ENCODE measurements at regions not wholly inside any gene's neighbourhood (a gene's known extent, or its start where the extent isn't known, plus 50 kb on each side); places are given as distances from the start of the nearest gene placed in this dataset.
"Not testable (repeated sequence)": the region's sequence is repeated elsewhere in the genome, so short reads cannot be mapped to it uniquely, and the experiment has no call there.

- DNase-seq, result no peak
- peak; percentile 80 for ATAC-seq (ENCODE audit: poor library complexity)
- intact Hi-C loops (cut with DNase I), result loop anchor here (10.0 kb wide), 1 partner anchor 142 kb away; no protein-coding TSS in a partner anchor
These were observed 307.0 kb downstream of the KCNJ2 start for GRCh38 chr17:70476368-70476767.

DNA sequence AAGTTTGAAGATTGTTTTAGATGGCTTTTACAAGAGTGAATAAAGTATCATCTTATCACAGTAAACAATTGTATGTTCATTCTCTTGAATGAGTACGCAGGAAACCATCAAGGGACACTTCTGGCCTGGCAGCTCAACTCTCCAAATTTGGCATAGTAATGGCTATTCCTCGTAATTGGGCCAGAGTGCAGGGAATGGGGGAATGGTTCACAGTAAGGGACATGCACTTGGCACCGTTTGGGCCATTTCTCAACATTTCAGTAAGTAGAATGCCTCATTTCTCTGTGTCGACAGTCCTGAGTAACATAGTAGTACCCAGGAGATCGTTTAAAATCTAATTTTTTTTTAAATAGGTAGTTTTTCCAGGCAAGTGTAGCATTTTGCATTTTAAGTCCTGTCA is 309.6 kb downstream of the KCNJ2 start:
- peak; percentile 86 for ATAC-seq (ENCODE audit: poor library complexity)
- DNase-seq, result peak; percentile 47
- intact Hi-C loops (cut with DNase I), result loop anchor here (10.0 kb wide), 1 partner anchor 144 kb away; no protein-coding TSS in a partner anchor

DNA sequence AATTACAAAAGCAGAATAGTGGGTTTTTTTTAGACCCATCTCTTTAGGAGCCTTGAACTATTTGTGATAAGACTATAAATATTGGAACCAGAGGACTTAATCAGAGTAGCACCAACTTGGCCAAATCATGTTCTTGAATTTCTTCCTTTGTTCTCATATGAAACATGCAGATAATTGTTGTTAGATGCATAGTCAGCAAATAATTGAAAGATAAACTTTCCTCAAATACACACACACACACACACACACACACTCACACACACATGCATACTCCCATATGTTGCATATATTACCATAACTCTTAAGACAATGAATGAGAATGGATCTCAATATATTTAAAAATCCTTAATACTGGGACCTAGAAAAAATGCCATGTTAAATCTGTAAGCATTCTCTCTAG is 310.4 kb downstream of the KCNJ2 start:
- ATAC-seq (ENCODE audit: poor library complexity) (no peak), DNase-seq (no peak)
- intact Hi-C loops (cut with DNase I), result loop anchor here (10.0 kb wide), 1 partner anchor 145 kb away; no protein-coding TSS in a partner anchor

GRCh38 chr17:70483624-70484023 is 314.3 kb downstream of the KCNJ2 start:
- intact Hi-C loops (cut with DNase I), result no loop called here
- peak; percentile 18 for DNase-seq
- ATAC-seq (ENCODE audit: poor library complexity), result no peak

- intact Hi-C loops (cut with DNase I), result no loop called here
- no peak for ATAC-seq (ENCODE audit: poor library complexity)
- DNase-seq, result peak; percentile 19
These were observed 314.7 kb downstream of the KCNJ2 start for GRCh38 chr17:70484050-70484449.

GRCh38 chr17:70484496-70484895 is 315.2 kb downstream of the KCNJ2 start:
- no peak for ATAC-seq (ENCODE audit: poor library complexity)
- DNase-seq, result no peak
- intact Hi-C loops (cut with DNase I), result no loop called here

DNA sequence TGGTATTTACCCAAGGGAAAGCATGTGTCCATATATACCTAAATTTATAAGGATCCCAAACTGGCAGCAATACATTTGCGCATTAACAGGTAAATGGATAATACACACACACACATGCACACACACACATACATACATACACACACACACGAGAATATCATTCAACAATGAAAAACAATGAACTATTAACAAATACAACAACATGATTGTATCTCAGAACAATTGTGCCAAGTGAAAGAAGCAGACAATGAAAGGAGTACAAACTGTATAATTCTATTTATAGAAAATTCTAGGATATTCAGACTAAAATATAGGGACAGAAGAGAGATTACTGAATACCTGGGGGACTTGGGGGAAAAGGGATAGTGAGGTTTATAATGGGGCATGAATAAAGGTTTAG is 323.0 kb downstream of the KCNJ2 start:
- intact Hi-C loops (cut with DNase I), result no loop called here
- ATAC-seq (ENCODE audit: poor library complexity) (no peak), DNase-seq (no peak)

GRCh38 chr17:70493277-70493874 is 324.0 kb downstream of the KCNJ2 start:
- no peak for DNase-seq
- no peak for ATAC-seq (ENCODE audit: poor library complexity)
- intact Hi-C loops (cut with DNase I), result no loop called here

DNA sequence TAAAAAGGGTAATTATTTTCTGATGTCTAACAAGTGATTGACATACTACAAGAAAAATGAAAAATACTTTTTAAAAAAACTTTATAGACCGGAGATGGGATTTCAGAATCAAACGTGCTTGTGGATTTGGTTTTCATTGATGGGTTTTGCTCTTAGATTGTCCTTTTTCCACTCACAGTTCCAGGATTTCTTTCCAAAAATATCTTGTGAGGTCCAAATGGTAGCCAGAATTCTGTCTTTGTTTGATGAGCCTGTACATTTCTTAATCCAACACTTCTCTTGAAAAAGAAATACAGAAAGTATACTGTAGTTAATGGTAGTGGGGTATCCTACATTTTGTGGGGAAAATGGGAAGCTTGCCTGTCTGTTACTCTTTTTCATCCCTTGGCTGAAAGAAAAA is 329.3 kb downstream of the KCNJ2 start:
- intact Hi-C loops (cut with DNase I), result no loop called here
- ATAC-seq (ENCODE audit: poor library complexity) (no peak), DNase-seq (no peak)

GRCh38 chr17:70499067-70499786 is 329.9 kb downstream of the KCNJ2 start:
- intact Hi-C loops (cut with DNase I), result no loop called here
- DNase-seq (no peak), ATAC-seq (ENCODE audit: poor library complexity) (peak; percentile 73)

- no peak for DNase-seq
- intact Hi-C loops (cut with DNase I), result no loop called here
- ATAC-seq (ENCODE audit: poor library complexity), result no peak
These were observed 334.1 kb downstream of the KCNJ2 start for GRCh38 chr17:70503449-70503848.

- ATAC-seq (ENCODE audit: poor library complexity), result no peak
- DNase-seq, result no peak
- intact Hi-C loops (cut with DNase I), result no loop called here
These were observed 341.0 kb downstream of the KCNJ2 start for GRCh38 chr17:70510288-70510687.

DNA sequence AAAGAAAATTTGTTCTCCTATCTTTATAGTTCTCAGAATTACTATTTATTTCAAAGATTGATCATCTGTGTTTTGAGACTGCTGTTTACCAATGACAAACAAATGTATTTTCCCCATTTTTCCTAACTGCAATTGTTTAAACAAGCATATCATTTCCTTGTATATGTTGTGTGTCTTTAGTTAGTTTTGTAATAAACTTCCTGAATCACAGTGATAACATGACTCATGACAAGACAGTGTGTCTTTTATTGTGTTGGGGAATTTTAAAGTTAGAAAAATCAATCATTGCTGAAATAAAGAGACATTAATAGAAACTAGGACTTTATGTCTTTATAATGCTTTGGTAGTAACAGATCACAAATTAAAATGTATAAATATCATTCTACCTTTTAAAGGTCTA is 348.5 kb downstream of the KCNJ2 start:
- DNase-seq, result no peak
- intact Hi-C loops (cut with DNase I), result no loop called here
- ATAC-seq (ENCODE audit: poor library complexity), result no peak

DNA sequence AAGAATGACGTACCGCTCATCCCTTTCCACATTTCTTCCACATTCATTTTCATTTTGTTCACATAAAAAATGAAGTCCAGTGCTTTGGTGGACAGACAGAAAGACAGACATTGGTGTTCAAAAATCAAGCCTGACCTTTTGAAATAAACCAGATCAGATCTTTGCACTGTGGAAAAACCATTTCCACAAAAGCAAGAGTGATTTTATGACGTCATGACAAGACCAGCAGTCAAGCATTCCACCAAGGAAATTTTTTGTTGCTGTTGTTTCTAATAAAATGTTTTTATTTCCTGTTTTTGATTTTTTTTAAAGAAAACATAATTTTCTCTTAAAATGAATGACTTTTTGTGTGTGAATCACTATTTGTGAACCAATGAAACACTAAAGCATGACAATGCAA is 350.0 kb downstream of the KCNJ2 start:
- no peak for DNase-seq
- ATAC-seq (ENCODE audit: poor library complexity), result no peak
- intact Hi-C loops (cut with DNase I), result no loop called here

DNA sequence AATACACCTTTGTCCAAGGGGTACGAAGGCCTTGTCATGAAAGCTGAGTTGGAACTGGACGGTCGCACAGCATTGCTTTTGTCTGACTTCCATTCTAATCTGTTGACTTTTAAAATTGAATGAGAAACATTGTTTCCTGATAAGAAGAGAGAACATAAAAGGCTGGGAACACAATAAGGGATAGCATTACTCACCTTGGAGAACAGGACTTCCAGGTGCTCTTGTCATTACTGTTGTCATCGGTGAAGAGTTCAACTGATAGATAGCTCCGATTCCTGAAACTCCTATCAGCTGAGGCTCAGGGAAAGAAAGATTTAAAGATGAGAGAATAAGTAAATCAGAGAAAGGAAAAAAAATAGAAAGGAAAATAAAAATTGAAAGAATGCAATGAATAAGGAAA is 351.1 kb downstream of the KCNJ2 start:
- ATAC-seq (ENCODE audit: poor library complexity), result no peak
- intact Hi-C loops (cut with DNase I), result no loop called here
- DNase-seq, result no peak

DNA sequence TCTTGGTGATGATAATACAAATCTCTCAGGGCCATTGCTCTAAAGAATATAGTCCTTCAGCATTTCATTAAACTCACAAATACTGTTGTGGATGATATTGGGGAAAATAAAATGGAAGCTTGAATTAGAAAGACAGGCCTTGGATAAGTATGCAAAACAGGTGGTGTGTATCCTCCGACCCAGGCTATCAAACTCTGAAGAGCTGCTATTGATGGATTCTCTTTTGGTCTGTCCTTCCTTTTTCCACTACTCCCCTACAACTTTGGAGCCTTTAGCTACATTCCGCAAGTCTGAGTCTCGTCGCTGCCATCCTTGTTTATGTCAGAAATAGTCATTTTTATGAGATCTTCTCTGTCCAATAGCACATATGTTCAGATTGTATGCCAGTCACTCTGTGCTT is 351.6 kb downstream of the KCNJ2 start:
- no peak for ATAC-seq (ENCODE audit: poor library complexity)
- intact Hi-C loops (cut with DNase I), result no loop called here
- DNase-seq, result no peak

GRCh38 chr17:70521821-70522256 is 352.5 kb downstream of the KCNJ2 start:
- peak; percentile 60 for DNase-seq
- intact Hi-C loops (cut with DNase I), result no loop called here
- peak; percentile 87 for ATAC-seq (ENCODE audit: poor library complexity)

DNA sequence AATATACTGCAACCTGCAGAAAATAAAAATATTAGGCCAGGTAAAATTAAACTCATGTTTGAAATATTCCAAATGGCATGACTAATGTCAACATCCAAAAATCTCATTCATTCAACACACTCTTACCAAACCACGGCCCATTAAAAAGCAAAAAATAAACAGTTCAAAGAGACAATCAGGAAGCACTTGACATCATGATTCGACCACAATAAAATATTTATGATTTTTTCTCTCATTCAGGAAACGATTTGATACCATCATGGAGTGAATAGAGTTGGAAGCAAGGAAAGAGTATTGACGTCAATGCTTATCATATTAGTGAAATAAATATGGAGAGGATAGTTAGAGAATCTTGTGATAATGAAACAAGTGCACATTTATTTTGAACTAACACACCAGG is 354.1 kb downstream of the KCNJ2 start:
- intact Hi-C loops (cut with DNase I), result no loop called here
- DNase-seq, result no peak

GRCh38 chr17:70525035-70525434 is 355.7 kb downstream of the KCNJ2 start:
- DNase-seq; intact Hi-C loops (cut with DNase I); ATAC-seq (ENCODE audit: poor library complexity): not testable (repeated sequence)

More for the DNA sequence above, 354.1 kb downstream of the KCNJ2 start:
- ATAC-seq (ENCODE audit: poor library complexity), result no peak

GRCh38 chr17:70525961-70526360 is 356.6 kb downstream of the KCNJ2 start:
- ATAC-seq (ENCODE audit: poor library complexity), result no peak
- intact Hi-C loops (cut with DNase I), result no loop called here
- no peak for DNase-seq

Data from Right ventricle myocardium superior (tissue), 1 donor.